ENCODE measurements at regions not wholly inside any gene's neighbourhood (a gene's known extent, or its start where the extent isn't known, plus 50 kb on each side); places are given as distances from the start of the nearest gene placed in this dataset.

- no peak overlapping the region for H3K4me3 Mint-ChIP-seq
- H3K4me1 Mint-ChIP-seq: peaks cover under 1% of the 10 kb centered on the region
- H3K9me3 Mint-ChIP-seq: no peaks in the 10 kb centered on the region
- peaks cover 22% of the 10 kb centered on the region for H3K27me3 Mint-ChIP-seq
- no peak overlapping the region for H3K27ac Mint-ChIP-seq
- H3K36me3 Mint-ChIP-seq: no peaks in the 10 kb centered on the region
- no peak for DNase-seq
- CTCF ChIA-PET: no interaction called here
Observed at GRCh38 chr4:140258476-140258875, 104.5 kb upstream of the MAML3 start.

- no peak overlapping the region for H3K27ac Mint-ChIP-seq
- H3K4me3 Mint-ChIP-seq: no peak overlapping the region
- H3K27me3 Mint-ChIP-seq: peaks cover 23% of the 10 kb centered on the region
- no peaks in the 10 kb centered on the region for H3K36me3 Mint-ChIP-seq
- peaks cover 3% of the 10 kb centered on the region for H3K4me1 Mint-ChIP-seq
- no peak for DNase-seq
- CTCF ChIA-PET: interaction anchor here (1.1 kb wide), 1 partner anchor 23 kb away, joined by 3 read pairs; no protein-coding TSS in a partner anchor
- no peaks in the 10 kb centered on the region for H3K9me3 Mint-ChIP-seq
Observed at GRCh38 chr4:140257461-140258305, 103.7 kb upstream of the MAML3 start.

- CTCF ChIA-PET: interaction anchor here (1.1 kb wide), 1 partner anchor 22 kb away, joined by 3 read pairs; no protein-coding TSS in a partner anchor
- DNase-seq: no peak
- H3K4me1 Mint-ChIP-seq: peaks cover 7% of the 10 kb centered on the region
- no peak overlapping the region for H3K4me3 Mint-ChIP-seq
- H3K27me3 Mint-ChIP-seq: peaks cover 28% of the 10 kb centered on the region
- no peak overlapping the region for H3K27ac Mint-ChIP-seq
- H3K9me3 Mint-ChIP-seq: no peaks in the 10 kb centered on the region
- H3K36me3 Mint-ChIP-seq: no peaks in the 10 kb centered on the region
Observed at GRCh38 chr4:140256941-140257340, 103.0 kb upstream of the MAML3 start.

- CTCF ChIA-PET: no interaction called here
- Mint-ChIP-seq H3K4me3 (no peak overlapping the region), H3K9me3 (no peaks in the 10 kb centered on the region), H3K4me1 (peaks cover 7% of the 10 kb centered on the region), H3K27ac (no peak overlapping the region), H3K36me3 (no peaks in the 10 kb centered on the region), H3K27me3 (peaks cover 29% of the 10 kb centered on the region)
- DNase-seq: no peak
Observed at GRCh38 chr4:140256335-140256734, 102.4 kb upstream of the MAML3 start.

GRCh38 chr4:140255927-140256326 is 101.9 kb upstream of the MAML3 start:
- Mint-ChIP-seq H3K36me3 (no peaks in the 10 kb centered on the region), H3K27ac (no peak overlapping the region), H3K4me3 (no peak overlapping the region), H3K4me1 (peaks cover 7% of the 10 kb centered on the region), H3K9me3 (no peaks in the 10 kb centered on the region), H3K27me3 (peaks cover 30% of the 10 kb centered on the region)
- CTCF ChIA-PET: interaction anchor here (3.0 kb wide), 1 partner anchor 205 kb away, joined by 47 read pairs; no protein-coding TSS in a partner anchor
- DNase-seq: no peak

- Mint-ChIP-seq H3K27me3 (peaks cover 31% of the 10 kb centered on the region), H3K36me3 (no peaks in the 10 kb centered on the region), H3K4me1 (peaks cover 7% of the 10 kb centered on the region), H3K4me3 (no peak overlapping the region), H3K27ac (no peak overlapping the region), H3K9me3 (no peaks in the 10 kb centered on the region)
- DNase-seq: no peak
- CTCF ChIA-PET: interaction anchor here (0.9 to 3.0 kb wide), 6 partner anchors 13 to 599 kb away, joined by 3 to 47 read pairs (median 6); no protein-coding TSS in a partner anchor
Observed at GRCh38 chr4:140255467-140255866, 101.5 kb upstream of the MAML3 start.

GRCh38 chr4:140254651-140255299 is 100.8 kb upstream of the MAML3 start:
- peaks cover 7% of the 10 kb centered on the region for H3K4me1 Mint-ChIP-seq
- peaks cover 31% of the 10 kb centered on the region for H3K27me3 Mint-ChIP-seq
- no peak overlapping the region for H3K4me3 Mint-ChIP-seq
- no peaks in the 10 kb centered on the region for H3K36me3 Mint-ChIP-seq
- H3K27ac Mint-ChIP-seq: no peak overlapping the region
- no peak for DNase-seq
- no peaks in the 10 kb centered on the region for H3K9me3 Mint-ChIP-seq
- CTCF ChIA-PET: interaction anchor here (0.8 to 3.0 kb wide), 12 partner anchors 8 to 599 kb away, joined by 3 to 47 read pairs (median 6); no protein-coding TSS in a partner anchor

- peaks cover 7% of the 10 kb centered on the region for H3K4me1 Mint-ChIP-seq
- CTCF ChIA-PET: interaction anchor here (0.6 to 3.0 kb wide), 26 partner anchors 8 to 598 kb away, joined by 3 to 47 read pairs (median 4); partner anchors contain the start of gene MAML3
- no peak for DNase-seq
Observed at GRCh38 chr4:140253556-140254027, 99.6 kb upstream of the MAML3 start.

GRCh38 chr4:140252742-140253555 is 99.0 kb upstream of the MAML3 start:
- peak; percentile 65 for DNase-seq
- H3K27ac Mint-ChIP-seq: no peak overlapping the region
- peaks cover 35% of the 10 kb centered on the region for H3K27me3 Mint-ChIP-seq

More at GRCh38 chr4:140253556-140254027, 99.6 kb upstream of the MAML3 start:
- Mint-ChIP-seq H3K27ac (no peak overlapping the region), H3K4me3 (peak overlapping the region; percentile 61), H3K36me3 (no peaks in the 10 kb centered on the region), H3K27me3 (peaks cover 35% of the 10 kb centered on the region), H3K9me3 (no peaks in the 10 kb centered on the region)

GRCh38 chr4:140252141-140252741 is 98.3 kb upstream of the MAML3 start:
- H3K27ac Mint-ChIP-seq: no peak overlapping the region
- H3K9me3 Mint-ChIP-seq: no peaks in the 10 kb centered on the region

More at GRCh38 chr4:140252742-140253555, 99.0 kb upstream of the MAML3 start:
- no peaks in the 10 kb centered on the region for H3K9me3 Mint-ChIP-seq
- H3K36me3 Mint-ChIP-seq: no peaks in the 10 kb centered on the region
- peaks cover 10% of the 10 kb centered on the region for H3K4me1 Mint-ChIP-seq
- CTCF ChIA-PET: interaction anchor here (0.6 to 3.0 kb wide), 33 partner anchors 8 to 597 kb away, joined by 3 to 47 read pairs (median 4); partner anchors contain the start of gene MAML3
- H3K4me3 Mint-ChIP-seq: peak overlapping the region; percentile 61

GRCh38 chr4:140251571-140251970 is 97.6 kb upstream of the MAML3 start:
- Mint-ChIP-seq H3K27me3 (peaks cover 35% of the 10 kb centered on the region), H3K4me3 (peak overlapping the region; percentile 65), H3K9me3 (no peaks in the 10 kb centered on the region), H3K36me3 (no peaks in the 10 kb centered on the region), H3K27ac (no peak overlapping the region), H3K4me1 (peaks cover 17% of the 10 kb centered on the region)
- CTCF ChIA-PET: interaction anchor here (0.6 to 2.7 kb wide), 8 partner anchors 8 to 633 kb away, joined by 3 to 14 read pairs (median 9); partner anchors contain the start of gene MAML3
- no peak for DNase-seq

More at GRCh38 chr4:140252141-140252741, 98.3 kb upstream of the MAML3 start:
- CTCF ChIA-PET: interaction anchor here (0.6 to 2.7 kb wide), 15 partner anchors 9 to 633 kb away, joined by 3 to 14 read pairs (median 4); partner anchors contain the start of gene MAML3
- Mint-ChIP-seq H3K4me1 (peaks cover 13% of the 10 kb centered on the region), H3K27me3 (peaks cover 35% of the 10 kb centered on the region), H3K36me3 (no peaks in the 10 kb centered on the region), H3K4me3 (peak overlapping the region; percentile 65)
- no peak for DNase-seq

GRCh38 chr4:140250989-140251552 is 97.1 kb upstream of the MAML3 start:
- DNase-seq: no peak

GRCh38 chr4:140249351-140249750 is 95.4 kb upstream of the MAML3 start:
- no peaks in the 10 kb centered on the region for H3K36me3 Mint-ChIP-seq
- no peak overlapping the region for H3K4me3 Mint-ChIP-seq
- H3K4me1 Mint-ChIP-seq: peaks cover 17% of the 10 kb centered on the region
- CTCF ChIA-PET: interaction anchor here (0.6 to 1.0 kb wide), 3 partner anchors 14 to 429 kb away, joined by 3 read pairs; no protein-coding TSS in a partner anchor
- no peaks in the 10 kb centered on the region for H3K9me3 Mint-ChIP-seq
- no peak overlapping the region for H3K27ac Mint-ChIP-seq
- peaks cover 30% of the 10 kb centered on the region for H3K27me3 Mint-ChIP-seq
- no peak for DNase-seq

More at GRCh38 chr4:140250989-140251552, 97.1 kb upstream of the MAML3 start:
- peaks cover 35% of the 10 kb centered on the region for H3K27me3 Mint-ChIP-seq
- H3K9me3 Mint-ChIP-seq: no peaks in the 10 kb centered on the region
- no peaks in the 10 kb centered on the region for H3K36me3 Mint-ChIP-seq
- CTCF ChIA-PET: interaction anchor here (1.2 to 2.2 kb wide), 3 partner anchors 8 to 239 kb away, joined by 7 to 12 read pairs (median 11); no protein-coding TSS in a partner anchor
- H3K4me3 Mint-ChIP-seq: no peak overlapping the region
- no peak overlapping the region for H3K27ac Mint-ChIP-seq
- H3K4me1 Mint-ChIP-seq: peaks cover 17% of the 10 kb centered on the region

Data from activated naive CD4-positive, alpha-beta T cell treated with anti-CD3 and anti-CD28 coated beads, Interleukin-2, amount 10 ng/mL, durations not matched to agents 7 days and 5 days (primary cell).